HG03196 (cell line): ENCODE measurements at regions not wholly inside any gene's neighbourhood (a gene's known extent, or its start where the extent isn't known, plus 50 kb on each side); places are given as distances from the start of the nearest gene placed in this dataset.
"Not testable (repeated sequence)": the region's sequence is repeated elsewhere in the genome, so short reads cannot be mapped to it uniquely, and the experiment has no call there.

Experiments used
- ATAC-seq: cut with Tn5 transposase; IDR thresholded peaks from one replicate; pipeline ENCODE4 v1.9.1; 2021; ENCODE audit not compliant: unreplicated experiment

DNA sequence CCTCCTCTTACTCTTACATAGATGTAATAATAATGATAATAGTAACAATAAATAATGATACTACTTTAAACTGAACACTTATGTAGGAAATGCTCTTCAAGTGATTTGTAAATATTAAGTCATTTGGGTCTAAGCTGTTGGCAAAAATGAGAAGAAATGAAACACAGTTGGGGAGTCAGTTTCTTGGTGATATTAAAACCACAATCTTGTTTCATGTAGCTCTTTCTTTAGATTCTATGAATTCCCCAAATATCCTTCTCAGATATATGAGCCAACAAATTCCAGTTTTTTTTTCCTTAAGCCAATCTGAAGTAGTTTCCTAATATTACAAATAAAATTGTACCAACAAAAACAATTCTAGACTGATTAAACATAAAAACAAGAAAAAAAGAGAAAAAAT lies 1115.6 kb upstream of the CNTN5 start:
- ATAC-seq = no peak

DNA sequence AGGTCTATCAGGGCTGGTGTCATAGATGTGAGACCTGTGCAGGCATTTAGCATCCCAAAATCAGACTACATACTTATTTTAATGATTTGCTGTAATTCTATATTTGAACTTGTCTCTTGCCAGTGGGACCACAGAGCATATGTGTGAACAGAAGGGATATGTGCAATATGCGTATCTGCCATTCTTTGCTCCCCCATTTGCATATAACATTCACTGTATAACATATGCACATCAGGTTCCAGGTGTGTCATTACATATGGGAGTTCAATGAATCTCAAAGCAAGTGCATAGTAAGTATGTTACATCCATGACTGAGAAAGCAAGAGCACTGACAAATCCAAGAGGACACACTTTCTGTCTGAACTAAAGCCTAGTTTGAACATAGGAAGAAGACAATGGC lies 1115.1 kb upstream of the CNTN5 start:
- ATAC-seq = no peak

DNA sequence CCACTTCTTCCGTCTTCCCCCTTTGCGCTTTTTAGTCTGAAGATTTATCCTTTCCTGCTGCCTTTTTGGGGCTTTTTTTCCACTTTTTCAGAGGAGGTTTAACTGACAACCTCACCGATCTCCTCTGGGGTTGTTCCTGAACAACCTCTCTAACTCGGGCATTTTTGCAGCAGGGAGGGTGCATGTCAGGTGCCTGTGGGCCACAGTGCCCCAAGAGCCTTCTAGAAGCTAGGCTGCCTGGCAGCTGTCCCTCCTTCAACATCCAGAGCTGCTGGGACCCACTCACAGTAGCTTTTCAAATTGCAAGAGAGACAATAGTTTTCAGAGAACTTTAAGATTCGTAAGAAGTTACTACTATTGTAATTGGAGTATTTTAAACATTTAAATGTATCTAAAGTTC lies 1112.4 kb upstream of the CNTN5 start:
- no peak for ATAC-seq

DNA sequence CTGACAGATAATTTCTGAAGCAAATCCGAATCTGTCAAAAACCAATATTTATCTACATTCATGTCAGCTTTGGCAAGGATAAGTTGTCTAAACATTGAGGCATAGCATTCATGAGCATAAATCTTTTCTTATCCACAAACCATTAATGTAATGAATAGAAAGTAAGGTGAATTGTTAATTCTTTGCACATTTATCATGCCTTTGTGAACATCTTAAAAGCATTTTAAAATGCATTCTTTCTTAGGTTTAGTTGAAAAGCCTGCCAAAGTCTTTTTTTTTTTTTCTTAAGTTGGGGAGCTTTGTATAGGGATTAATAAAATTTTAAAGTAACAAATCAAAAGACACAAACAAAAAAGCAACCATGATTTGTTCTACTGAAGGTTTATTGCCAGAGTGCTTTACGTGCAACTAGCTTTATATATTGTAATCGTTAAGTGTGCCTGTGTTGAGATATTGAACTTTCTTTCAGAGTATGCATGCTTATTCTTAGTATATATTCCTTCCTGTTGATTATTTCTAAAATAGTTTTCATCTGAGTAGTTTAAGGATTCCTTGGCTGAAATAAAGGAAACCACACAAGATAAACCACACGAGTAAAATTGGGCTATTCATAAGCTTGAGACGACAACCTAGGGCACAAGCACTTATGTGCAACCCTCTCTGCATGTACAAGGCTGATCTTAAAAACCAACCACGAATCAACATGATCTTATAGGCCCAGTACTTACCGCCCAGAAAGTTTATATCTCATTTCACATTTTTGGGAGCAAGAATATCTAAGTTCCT lies 1110.9 kb upstream of the CNTN5 start:
- ATAC-seq = no peak

DNA sequence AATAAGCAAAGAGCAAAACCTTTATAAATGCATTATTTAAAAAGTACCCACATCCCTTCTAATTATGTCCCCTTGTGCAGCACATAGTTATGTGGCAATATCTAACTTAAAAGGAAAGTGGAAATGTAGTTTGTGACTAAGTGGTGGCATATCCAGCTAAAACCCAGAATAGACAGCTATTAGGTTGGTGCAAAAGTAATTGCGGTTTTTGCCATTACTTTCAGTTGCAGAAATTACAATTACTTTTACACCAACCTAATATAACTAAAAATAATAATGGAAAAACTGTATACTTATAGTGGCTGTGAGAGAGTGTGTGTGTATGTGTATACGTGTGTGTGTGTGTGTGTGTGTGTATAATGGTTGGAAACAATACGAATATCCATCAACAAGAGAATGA lies 1108.1 kb upstream of the CNTN5 start:
- no peak for ATAC-seq

DNA sequence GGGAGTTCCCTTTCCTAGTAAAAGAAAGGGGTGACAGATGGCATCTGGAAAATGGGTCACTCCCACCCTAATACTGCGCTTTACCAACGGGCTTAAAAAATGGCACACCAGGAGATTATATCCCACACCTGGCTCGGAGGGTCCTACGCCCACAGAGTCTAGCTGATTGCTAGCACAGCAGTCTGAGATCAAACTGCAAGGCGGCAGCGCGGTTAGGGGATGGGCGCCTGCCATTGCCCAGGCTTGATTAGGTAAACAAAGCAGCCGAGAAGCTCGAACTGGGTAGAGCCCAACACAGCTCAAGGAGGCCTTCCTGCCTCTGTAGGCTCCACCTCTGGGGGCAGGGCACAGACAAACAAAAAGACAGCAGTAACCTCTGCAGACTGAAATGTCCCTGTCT lies 1097.8 kb upstream of the CNTN5 start:
- not testable (repeated sequence) for ATAC-seq

DNA sequence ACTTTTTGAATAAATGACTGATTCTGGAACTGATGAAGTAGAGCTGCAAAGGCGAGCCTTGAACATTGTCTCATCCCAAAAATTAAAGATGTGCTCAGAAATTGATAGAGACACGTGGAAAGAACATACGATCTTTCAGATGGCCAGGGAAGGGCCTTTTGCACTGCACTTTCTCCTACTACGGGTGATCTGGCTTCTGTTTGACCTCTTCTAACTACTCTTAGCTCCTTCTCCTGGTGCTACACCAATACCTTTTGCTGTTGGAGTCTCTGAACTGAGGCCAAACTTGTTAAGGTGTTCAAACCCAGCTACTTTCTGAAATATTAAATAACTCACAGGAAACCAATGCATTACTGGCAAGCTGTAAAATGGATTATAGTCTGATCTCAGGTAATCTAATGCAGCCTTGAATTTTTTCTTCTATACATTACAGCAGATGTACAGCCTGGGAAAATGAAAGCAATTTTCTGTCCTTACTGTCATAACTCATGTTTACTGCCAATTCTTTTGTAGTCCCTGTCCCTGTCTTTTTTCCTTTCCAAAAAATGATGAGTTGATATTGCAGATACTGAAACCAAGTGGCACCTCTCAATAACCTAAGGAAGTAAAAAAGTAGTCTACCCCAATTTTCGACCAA lies 1086.1 kb upstream of the CNTN5 start:
- ATAC-seq = no peak

DNA sequence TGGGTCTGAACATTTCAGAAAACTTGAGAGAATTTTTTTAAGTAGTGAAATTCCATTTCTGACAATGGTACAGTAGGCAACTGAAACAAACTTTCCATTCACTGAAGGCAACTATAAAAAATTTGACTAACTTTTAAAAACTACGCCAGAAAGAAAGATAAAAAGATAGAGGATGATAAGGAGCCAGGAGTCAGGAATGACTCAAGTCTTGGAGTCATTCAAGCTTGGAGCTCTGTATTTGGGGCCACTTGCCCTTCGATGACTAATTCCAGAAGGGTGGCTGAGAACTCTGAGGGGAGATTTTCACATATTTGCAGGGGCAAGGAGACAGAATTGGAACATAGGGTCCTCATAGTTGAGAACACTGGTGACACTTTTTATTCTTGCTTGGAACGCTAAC lies 1083.2 kb upstream of the CNTN5 start:
- ATAC-seq = no peak

DNA sequence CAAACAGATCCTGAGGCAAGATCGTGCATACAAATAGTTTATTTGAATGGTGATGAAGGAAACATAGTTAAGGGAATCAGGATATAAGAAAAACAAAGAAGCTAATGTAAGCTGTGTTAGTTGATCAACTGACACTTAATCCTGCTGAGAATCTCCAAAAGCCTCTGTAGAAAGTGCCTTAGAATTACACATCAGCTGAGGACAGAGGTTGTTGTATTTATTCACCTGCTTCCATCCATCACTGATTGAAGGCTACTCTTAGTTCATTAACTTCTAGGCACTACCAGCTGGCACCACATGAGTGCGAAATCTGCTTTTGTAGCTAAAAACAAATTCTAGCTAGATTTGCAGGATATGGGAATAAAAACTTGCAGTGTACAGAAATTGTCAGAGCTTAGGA lies 1082.0 kb upstream of the CNTN5 start:
- no peak for ATAC-seq

DNA sequence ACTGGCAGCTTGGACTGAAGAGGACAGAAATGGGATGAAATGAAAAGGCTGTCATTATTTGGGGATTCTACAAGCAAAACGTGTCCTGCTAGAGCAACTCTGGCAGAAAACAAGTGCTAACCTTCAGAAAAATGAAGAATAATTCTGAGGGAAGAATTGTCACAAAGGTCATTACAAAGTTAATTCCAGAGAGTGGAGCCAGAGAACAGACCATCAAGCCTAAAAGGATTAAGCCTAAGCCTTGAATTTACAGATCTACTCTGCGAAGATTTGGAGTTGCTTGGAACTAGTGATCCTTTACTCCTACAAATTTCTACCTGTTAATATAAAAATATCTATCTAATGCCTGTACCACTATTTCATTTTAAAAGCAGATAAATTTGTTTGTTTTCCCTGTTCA lies 1077.3 kb upstream of the CNTN5 start:
- ATAC-seq = no peak

DNA sequence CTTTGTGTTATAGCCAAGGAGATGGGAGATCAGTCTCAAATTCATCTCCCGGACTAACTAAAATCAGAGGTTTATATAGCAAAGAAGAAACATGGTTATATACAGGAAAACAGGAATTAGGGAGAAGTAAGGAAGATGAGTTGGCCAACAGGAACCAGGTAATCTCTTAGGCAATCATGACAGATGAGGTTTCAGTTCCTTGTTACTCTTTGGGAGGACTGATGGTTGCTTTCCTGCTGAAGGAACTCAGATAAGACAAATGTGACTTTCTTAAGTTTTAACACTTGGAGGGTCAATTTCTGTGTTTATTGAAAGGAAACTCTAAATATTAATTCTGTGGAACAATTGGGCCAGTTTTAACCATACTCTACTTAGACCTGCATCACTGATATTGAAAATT lies 1072.0 kb upstream of the CNTN5 start:
- ATAC-seq = no peak

DNA sequence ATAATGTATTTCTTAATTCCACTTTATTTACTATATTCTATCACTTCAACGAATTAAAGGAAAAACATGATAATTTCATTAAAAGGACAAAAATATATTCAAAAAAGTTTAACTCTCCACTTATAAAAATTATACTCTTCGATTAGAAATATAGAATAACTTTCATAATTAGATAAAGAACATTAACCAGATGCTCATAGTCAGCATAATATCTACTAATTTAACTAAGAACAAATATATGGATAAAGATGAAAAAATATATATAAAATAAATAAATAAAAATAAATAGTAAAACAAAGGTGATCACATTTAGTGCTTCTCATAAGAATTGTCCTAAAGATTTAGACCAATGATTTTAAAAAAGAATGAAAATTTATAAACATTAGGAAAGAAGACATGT lies 1065.2 kb upstream of the CNTN5 start:
- ATAC-seq = no peak

DNA sequence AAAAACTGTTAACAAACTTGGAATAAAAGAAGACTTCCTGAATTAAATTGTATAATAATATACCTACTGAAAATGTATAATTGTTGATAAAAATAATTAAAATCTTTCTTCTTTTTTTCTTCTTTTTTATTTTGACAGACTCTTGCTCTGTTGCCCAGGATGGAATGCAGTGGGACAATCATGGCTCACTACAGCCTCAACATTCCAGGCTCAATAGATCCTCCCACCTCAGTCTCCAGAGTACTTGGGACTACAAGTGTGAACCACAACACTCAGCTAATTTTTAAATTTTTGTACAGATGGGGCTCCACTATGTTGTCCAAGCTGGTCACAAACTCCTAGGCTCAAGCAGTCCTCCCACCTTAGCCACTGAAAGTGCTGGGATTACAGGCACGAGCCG lies 1063.8 kb upstream of the CNTN5 start:
- no peak for ATAC-seq

DNA sequence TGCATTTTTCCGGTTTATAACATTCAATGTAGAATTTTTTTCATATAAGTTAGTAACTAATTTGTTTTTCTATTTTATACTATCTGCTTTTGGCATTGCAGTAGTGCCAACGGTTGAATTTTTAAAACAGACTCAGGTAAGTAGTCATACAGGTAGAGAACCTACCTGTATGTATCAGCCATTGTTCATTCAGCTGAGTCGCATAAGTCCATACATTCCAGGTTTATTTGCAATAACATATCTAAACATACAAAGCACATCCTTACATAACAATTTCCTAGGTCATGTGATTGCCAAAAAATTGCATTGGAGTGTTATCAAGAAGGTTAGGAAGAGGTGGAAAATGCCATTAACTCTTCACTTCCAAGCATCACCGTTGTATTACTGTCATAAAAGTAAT lies 1059.3 kb upstream of the CNTN5 start:
- ATAC-seq = no peak

DNA sequence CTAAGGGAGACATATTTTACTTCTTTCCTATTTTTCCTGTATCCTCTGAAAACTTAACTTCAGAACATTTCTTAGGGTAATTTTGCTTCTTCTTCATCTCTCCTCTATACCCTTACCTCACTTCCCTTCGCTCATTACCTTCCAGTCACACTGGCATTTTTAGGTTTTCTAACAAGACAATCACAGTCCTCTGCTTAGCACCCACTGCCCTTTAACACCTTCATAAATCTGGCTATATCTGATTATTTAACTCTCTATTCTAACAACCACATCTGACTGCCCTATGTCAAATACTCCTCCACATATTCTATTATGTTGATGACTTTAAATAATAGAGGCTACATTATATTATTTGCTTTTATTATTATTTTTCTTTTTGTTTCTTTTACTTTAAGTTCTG lies 1058.0 kb upstream of the CNTN5 start:
- ATAC-seq = no peak

DNA sequence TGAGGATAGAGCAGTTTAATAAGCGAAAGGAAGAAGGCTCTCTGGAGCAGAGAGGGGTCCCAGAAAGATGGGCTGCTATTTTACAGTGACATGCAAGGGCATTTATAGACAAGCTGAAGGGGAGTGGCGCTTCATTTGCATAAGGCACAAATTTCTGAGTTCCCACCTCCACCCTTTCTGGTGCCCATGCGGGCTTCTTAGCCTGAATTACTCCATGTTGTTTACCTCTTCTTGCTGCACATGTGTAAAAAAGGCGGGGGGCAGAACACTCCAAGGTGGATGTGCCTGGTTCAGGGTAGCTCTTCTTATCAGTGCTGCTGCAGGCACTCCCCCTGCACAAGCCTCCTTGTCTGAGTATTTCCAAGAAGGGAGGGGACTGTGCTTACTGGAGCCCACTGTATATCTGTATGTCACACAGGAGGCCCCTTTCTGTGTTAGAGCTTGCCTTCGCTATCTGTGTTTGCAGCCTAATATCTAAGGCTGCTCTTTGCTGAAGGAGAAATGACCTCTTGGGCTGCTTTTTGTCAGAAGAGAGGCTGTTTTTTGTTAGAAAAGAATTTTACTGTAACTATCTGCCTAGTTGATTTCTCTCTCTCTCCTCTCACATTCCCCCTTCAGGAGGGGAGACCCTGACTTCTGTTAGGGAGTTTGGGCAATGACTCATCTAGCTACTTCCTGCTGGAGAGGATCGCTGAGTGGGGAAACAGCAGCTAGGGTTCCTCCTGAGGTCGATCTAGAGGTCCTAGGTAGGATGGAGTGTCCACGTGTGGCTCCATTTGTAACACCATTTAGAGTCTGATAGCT lies 1057.0 kb upstream of the CNTN5 start:
- ATAC-seq = no peak

DNA sequence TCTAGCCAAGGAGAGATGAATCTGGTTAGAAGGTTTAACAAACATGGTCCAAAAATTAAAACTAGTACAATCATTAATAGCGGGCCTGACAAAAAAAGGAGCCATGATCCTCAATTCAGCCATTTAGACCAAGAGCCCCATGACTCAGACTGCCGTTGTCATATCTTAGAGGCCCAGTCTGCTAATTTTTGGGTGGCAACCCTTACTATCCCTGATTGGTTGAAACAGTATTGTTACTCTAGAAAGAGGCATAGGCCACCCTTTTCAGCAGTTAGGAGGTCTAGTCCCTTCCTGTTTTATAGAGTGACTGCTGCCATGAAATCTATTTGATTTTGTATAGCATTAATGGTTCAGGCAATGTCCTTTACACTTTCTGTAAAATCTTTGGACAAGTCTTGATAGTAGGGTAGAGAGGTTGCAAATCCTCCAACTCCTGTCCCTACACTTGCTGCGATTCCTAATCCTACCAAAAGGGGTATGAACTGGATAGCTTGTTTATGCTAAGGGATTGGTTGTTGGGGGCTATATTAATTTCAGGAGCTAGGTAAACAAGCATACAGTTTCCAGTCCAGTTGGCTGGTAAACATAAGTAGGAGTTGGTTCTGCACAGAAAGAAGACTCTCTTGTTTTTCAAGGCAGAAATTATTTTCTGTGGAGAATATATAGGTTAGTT lies 1056.3 kb upstream of the CNTN5 start:
- no peak for ATAC-seq

DNA sequence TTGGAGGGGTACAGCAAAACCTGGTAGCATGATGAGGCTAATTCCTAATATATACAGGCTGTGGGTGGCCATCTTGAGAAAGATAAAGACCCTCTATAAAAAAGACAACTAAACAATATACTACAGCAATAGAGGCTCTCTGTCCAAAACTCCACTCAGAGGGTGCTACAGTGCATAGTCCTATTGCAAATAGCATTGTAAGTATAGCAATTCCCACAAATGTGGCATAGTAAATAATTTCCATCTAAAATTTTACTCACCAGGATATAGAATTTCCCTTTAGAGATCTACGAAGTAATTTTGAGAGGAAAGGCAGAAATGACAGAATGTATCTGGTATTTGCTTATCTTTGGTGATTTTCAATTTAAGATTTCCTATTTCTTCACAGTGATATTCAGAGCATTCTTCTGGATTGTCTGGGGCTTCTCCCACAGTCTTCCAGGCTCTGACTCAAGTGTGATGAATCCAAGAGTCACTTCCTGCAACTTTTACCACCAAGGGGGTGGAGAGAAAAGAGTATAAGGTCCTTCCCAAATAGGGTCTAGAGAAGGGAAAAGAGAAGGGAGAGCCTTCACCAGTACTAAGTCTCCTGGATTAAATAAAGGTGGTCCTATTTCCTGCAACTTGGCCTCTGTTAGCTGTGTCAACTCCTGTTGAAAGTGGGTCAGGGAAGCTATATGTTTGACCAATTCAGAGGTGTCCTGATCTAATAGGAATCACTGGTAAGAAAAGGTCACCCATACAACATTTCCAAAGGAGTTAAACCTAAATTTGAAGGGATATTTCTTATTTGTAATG lies 1054.7 kb upstream of the CNTN5 start:
- no peak for ATAC-seq

DNA sequence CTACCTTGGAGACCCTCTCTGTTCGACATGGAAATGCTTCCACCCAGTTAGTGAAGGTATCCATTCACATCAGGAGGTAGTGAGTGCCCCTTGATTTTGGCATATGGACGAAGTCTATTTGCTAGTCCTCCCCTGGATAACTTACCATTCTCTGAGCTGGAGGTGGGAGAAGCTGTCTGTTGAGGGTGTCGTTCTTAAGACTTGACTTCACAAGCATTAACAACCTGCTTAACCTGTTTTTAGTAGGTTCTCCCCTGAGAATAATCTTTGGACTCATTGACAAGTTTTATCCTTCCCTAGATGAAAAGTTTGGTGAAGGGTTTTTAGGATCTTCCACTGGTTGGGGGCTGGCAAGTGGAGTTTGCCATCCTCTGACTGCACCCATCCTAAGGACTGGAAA lies 1053.8 kb upstream of the CNTN5 start:
- ATAC-seq = no peak

DNA sequence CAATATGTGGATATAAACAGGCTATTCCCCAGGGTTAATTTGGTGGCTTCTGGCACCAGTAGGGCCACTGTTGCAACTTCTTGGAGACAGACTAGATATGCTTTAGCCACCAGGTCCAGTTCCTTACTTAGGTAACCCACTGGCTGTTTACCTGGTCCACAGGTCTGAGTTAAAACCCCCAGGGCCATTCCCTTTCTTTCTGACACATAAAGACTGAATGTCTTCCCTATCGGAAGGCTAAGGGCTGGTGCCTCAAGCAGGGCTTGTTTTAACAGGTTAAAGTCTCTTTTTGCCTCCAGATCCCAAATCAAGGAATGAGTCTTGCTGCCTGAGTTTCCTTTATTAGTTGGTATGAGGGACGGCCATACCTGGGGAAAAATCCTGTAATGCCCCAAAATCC lies 1052.7 kb upstream of the CNTN5 start:
- no peak for ATAC-seq

DNA sequence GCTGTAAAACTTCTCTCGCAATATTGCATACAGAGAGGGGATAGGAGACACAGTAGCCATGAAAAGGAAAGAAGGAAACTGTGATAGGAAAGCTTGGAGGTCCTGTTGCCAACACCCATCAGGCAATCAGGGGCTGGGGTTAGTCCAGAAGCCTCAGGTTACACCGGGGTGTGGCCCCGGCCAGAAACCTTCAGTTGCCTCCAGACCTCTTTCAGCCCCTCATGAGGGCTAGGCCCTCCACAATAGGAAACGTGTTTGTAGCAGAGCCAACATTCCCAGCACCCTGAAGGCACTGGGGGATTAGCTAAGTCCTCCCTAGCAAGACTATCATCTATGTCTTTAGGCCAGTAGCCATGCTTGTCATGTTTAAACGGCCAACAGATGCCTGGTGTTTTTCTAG lies 1048.0 kb upstream of the CNTN5 start:
- ATAC-seq = no peak
